Lower leg skin (tissue), 3 donors: ENCODE measurements at regions not wholly inside any gene's neighbourhood (a gene's known extent, or its start where the extent isn't known, plus 50 kb on each side); places are given as distances from the start of the nearest gene placed in this dataset.

Experiments
- POLR2A ChIP-seq, 2 donors: fragments of 450-650 bp; IDR thresholded peaks; one replicate each; pipeline ENCODE4 v1.6.1; 2016 to 2017; ENCODE audit warnings: antibody characterized with exemption in 2 of 2, mild to moderate bottlenecking in 1 of 2, moderate library complexity in 1 of 2
- TF ChIP-seq, protein P1 (sequence below), 3 donors: fragments of 450-650 bp; IDR thresholded peaks; one replicate each; pipeline ENCODE4 v1.5.1; 2016; ENCODE audit warnings: antibody characterized with exemption in 3 of 3, mild to moderate bottlenecking in 3 of 3, moderate library complexity in 2 of 3

DNA sequence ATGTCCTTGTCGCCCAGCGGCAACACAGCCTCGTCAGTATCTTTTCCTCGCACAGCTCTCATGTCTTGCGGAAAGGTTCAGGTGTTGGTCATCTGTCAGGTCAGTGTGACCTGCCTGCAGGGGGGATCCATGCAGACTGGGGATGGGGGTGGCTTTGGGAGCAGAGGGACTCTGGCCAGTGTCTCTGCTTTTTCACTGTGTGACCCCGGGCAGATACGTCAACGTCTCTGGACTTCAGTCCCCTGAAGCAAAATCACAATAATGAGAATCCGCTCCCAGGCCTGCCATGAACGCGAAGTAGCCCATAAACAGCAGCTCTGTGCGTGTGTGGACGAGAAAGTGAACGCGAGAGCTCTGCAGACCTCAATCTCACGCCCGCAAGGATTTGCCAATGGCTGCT lies 75.7 kb upstream of the FCN1 start:
- TF ChIP-seq, protein P1, sequence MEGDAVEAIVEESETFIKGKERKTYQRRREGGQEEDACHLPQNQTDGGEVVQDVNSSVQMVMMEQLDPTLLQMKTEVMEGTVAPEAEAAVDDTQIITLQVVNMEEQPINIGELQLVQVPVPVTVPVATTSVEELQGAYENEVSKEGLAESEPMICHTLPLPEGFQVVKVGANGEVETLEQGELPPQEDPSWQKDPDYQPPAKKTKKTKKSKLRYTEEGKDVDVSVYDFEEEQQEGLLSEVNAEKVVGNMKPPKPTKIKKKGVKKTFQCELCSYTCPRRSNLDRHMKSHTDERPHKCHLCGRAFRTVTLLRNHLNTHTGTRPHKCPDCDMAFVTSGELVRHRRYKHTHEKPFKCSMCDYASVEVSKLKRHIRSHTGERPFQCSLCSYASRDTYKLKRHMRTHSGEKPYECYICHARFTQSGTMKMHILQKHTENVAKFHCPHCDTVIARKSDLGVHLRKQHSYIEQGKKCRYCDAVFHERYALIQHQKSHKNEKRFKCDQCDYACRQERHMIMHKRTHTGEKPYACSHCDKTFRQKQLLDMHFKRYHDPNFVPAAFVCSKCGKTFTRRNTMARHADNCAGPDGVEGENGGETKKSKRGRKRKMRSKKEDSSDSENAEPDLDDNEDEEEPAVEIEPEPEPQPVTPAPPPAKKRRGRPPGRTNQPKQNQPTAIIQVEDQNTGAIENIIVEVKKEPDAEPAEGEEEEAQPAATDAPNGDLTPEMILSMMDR (IDR thresholded peaks at IDR 0.05): no peak
- TF ChIP-seq POLR2A (IDR thresholded peaks at IDR 0.05): no peak
